ENCODE measurements at regions not wholly inside any gene's neighbourhood (a gene's known extent, or its start where the extent isn't known, plus 50 kb on each side); places are given as distances from the start of the nearest gene placed in this dataset.

DNA sequence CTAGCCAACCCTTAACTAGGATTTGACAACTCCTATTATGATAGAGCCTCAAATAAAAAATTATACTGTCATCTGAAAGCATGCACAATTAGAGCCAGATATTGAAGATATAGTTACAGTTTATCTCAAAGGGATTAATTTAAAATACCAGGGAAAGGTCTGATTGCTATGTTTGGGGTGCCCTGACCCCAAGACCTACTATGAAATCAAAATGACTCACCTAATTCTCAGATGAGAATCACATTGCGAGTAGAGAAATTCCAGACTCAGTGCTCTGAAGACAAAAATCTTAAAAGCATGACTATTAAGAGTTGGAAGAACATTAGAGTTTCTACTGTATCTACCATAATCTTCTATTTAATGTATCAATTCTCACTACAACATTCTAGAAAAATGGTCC, 297.1 kb downstream of the AHR start:
- Histone ChIP-seq H3K4me3 (ENCODE audit: low read depth in 2 of 2, low read length in 1 of 2) (no peak overlapping the region), H3K4me1 (ENCODE audit: control insufficient read depth in 1 of 2, insufficient read depth in 2 of 2, low read depth in 1 of 2, low read length in 1 of 2) (no peaks in the 10 kb centered on the region), H3K27ac (ENCODE audit: low read depth in 2 of 2, low read length in 1 of 2) (no peak overlapping the region), H3K4me2 (no peak overlapping the region), H3K9me3 (no peaks in the 10 kb centered on the region), H3K9ac (no peak overlapping the region), H3K27me3 (ENCODE audit: insufficient read depth) (no peaks in the 10 kb centered on the region), H3F3A (replicated peaks; ENCODE audit: insufficient read depth) (no peaks in the 10 kb centered on the region), H4K20me1 (ENCODE audit: insufficient read depth) (no peaks in the 10 kb centered on the region), H3K79me2 (ENCODE audit: insufficient read depth) (no peaks in the 10 kb centered on the region), H3K9me2 (no peaks in the 10 kb centered on the region), H3K36me3 (replicated peaks in 1 of 2; ENCODE audit: control insufficient read depth in 1 of 2, insufficient read depth in 2 of 2, low read length in 1 of 2) (no peaks in the 10 kb centered on the region), H2AFZ (ENCODE audit: low read depth) (no peak overlapping the region)
- TF ChIP-seq TEAD4 (IDR thresholded peaks at IDR 0.05; ENCODE audit: borderline replicate concordance, insufficient read depth) (no peak), GATA2 (CRISPR knock-in tag; IDR thresholded peaks at IDR 0.05) (no peak), NRF1 (IDR thresholded peaks at IDR 0.05; ENCODE audit: low read depth, low read length) (no peak), JUND (IDR thresholded peaks at IDR 0.05) (no peak), GABPA (IDR thresholded peaks at IDR 0.05; ENCODE audit: low read depth) (no peak), FOXJ3 (CRISPR knock-in tag; IDR thresholded peaks at IDR 0.05) (no peak), SMC3 (IDR thresholded peaks at IDR 0.05; ENCODE audit: low read depth, low read length) (no peak), MXI1 (IDR thresholded peaks at IDR 0.05; ENCODE audit: low read depth, low read length) (no peak), ELF1 (IDR thresholded peaks at IDR 0.05) (no peak), RXRA (IDR thresholded peaks at IDR 0.05; ENCODE audit: borderline replicate concordance, low read depth) (no peak), EZH2phosphoT487 (IDR thresholded peaks at IDR 0.05; ENCODE audit: borderline replicate concordance, low read depth) (no peak)
- TF ChIP-seq, protein P1, sequence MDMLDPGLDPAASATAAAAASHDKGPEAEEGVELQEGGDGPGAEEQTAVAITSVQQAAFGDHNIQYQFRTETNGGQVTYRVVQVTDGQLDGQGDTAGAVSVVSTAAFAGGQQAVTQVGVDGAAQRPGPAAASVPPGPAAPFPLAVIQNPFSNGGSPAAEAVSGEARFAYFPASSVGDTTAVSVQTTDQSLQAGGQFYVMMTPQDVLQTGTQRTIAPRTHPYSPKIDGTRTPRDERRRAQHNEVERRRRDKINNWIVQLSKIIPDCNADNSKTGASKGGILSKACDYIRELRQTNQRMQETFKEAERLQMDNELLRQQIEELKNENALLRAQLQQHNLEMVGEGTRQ (IDR thresholded peaks at IDR 0.05; ENCODE audit: borderline replicate concordance, low read depth, low read length), result no peak
- TF ChIP-seq, protein P2, sequence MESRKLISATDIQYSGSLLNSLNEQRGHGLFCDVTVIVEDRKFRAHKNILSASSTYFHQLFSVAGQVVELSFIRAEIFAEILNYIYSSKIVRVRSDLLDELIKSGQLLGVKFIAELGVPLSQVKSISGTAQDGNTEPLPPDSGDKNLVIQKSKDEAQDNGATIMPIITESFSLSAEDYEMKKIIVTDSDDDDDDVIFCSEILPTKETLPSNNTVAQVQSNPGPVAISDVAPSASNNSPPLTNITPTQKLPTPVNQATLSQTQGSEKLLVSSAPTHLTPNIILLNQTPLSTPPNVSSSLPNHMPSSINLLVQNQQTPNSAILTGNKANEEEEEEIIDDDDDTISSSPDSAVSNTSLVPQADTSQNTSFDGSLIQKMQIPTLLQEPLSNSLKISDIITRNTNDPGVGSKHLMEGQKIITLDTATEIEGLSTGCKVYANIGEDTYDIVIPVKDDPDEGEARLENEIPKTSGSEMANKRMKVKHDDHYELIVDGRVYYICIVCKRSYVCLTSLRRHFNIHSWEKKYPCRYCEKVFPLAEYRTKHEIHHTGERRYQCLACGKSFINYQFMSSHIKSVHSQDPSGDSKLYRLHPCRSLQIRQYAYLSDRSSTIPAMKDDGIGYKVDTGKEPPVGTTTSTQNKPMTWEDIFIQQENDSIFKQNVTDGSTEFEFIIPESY (IDR thresholded peaks at IDR 0.05; ENCODE audit: borderline replicate concordance, low read depth), result no peak
- TF ChIP-seq, protein P3, sequence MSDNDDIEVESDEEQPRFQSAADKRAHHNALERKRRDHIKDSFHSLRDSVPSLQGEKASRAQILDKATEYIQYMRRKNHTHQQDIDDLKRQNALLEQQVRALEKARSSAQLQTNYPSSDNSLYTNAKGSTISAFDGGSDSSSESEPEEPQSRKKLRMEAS (IDR thresholded peaks at IDR 0.05; ENCODE audit: low read depth), result no peak
- TF ChIP-seq, protein P4, sequence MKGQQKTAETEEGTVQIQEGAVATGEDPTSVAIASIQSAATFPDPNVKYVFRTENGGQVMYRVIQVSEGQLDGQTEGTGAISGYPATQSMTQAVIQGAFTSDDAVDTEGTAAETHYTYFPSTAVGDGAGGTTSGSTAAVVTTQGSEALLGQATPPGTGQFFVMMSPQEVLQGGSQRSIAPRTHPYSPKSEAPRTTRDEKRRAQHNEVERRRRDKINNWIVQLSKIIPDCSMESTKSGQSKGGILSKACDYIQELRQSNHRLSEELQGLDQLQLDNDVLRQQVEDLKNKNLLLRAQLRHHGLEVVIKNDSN (IDR thresholded peaks at IDR 0.05; ENCODE audit: borderline replicate concordance, low read depth), result no peak
- ChIA-PET POLR2A (no interaction called here), CTCF (no interaction called here)
- whole genome bisulfite sequencing (ENCODE audit: low lambda C conversion rate), result 35% methylated on average over 1 of the region's 1 CpG
- DNase-seq, result no peak

DNA sequence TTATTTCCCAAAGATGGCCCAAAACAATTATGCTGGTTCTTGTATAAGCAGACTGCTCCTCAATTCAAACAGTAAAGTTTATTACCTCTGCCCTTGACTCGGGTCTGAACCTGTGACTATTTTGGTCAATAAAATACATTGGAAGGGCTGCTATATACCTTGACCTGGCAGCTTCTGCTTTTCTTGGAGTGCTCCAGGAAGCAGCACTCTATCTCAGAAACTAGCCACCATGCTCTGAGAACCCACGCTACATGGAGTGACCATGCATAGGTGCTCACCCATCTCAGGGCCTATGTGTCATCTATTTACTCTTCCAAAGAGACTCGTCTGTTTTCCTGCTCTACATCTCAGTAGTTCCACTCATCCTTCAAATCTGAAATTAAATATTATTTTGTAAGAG, 299.9 kb downstream of the AHR start:
- H3K79me2 ChIP-seq (ENCODE audit: insufficient read depth), result no peaks in the 10 kb centered on the region
- ChIA-PET CTCF (no interaction called here), POLR2A (no interaction called here)
- WGBS (ENCODE audit: low lambda C conversion rate), result 12% methylated on average over 3 of the region's 3 CpGs
- no peaks in the 10 kb centered on the region for H3K36me3 ChIP-seq (replicated peaks in 1 of 2; ENCODE audit: control insufficient read depth in 1 of 2, insufficient read depth in 2 of 2, low read length in 1 of 2)
- H2AFZ ChIP-seq (ENCODE audit: low read depth), result no peak overlapping the region
- no peaks in the 10 kb centered on the region for H3F3A ChIP-seq (replicated peaks; ENCODE audit: insufficient read depth)
- TF ChIP-seq, protein P5, sequence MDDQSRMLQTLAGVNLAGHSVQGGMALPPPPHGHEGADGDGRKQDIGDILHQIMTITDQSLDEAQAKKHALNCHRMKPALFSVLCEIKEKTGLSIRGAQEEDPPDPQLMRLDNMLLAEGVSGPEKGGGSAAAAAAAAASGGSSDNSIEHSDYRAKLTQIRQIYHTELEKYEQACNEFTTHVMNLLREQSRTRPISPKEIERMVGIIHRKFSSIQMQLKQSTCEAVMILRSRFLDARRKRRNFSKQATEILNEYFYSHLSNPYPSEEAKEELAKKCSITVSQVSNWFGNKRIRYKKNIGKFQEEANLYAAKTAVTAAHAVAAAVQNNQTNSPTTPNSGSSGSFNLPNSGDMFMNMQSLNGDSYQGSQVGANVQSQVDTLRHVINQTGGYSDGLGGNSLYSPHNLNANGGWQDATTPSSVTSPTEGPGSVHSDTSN (IDR thresholded peaks at IDR 0.05), result no peak
- TF ChIP-seq, protein P4 (IDR thresholded peaks at IDR 0.05; ENCODE audit: borderline replicate concordance, low read depth), result no peak
- TF ChIP-seq FOXJ3 (CRISPR knock-in tag; IDR thresholded peaks at IDR 0.05), result no peak
- TF ChIP-seq ELF1 (IDR thresholded peaks at IDR 0.05), result no peak
- TF ChIP-seq CHD2 (IDR thresholded peaks at IDR 0.05; ENCODE audit: low read length, partially characterized antibody), result no peak
- TF ChIP-seq, protein P2 (IDR thresholded peaks at IDR 0.05; ENCODE audit: borderline replicate concordance, low read depth), result no peak
- H4K20me1 ChIP-seq (ENCODE audit: insufficient read depth), result no peaks in the 10 kb centered on the region
- H3K27me3 ChIP-seq (ENCODE audit: insufficient read depth), result no peaks in the 10 kb centered on the region
- H3K4me2 ChIP-seq, result no peak overlapping the region
- H3K4me3 ChIP-seq (ENCODE audit: low read depth in 2 of 2, low read length in 1 of 2), result no peak overlapping the region
- no peak overlapping the region for H3K27ac ChIP-seq (ENCODE audit: low read depth in 2 of 2, low read length in 1 of 2)
- no peak for DNase-seq
- no peaks in the 10 kb centered on the region for H3K9me3 ChIP-seq
- H3K4me1 ChIP-seq (ENCODE audit: control insufficient read depth in 1 of 2, insufficient read depth in 2 of 2, low read depth in 1 of 2, low read length in 1 of 2), result no peaks in the 10 kb centered on the region
- no peak overlapping the region for H3K9ac ChIP-seq
- H3K9me2 ChIP-seq, result no peaks in the 10 kb centered on the region

Measured in SK-N-SH (cell line).